H4 (cell line): ENCODE measurements at regions not wholly inside any gene's neighbourhood (a gene's known extent, or its start where the extent isn't known, plus 50 kb on each side); places are given as distances from the start of the nearest gene placed in this dataset.
A peak's percentile ranks its signal among the peaks of the same experiment; 100 is the strongest.
"Not testable (repeated sequence)": the region's sequence is repeated elsewhere in the genome, so short reads cannot be mapped to it uniquely, and the experiment has no call there.

Experiments
- DNase-seq: peaks from one replicate; pipeline ENCODE4 v3.0.0-alpha.2; 2015; ENCODE audit warnings: low spot score

- DNase-seq: not testable (repeated sequence)
Measured at GRCh38 chr1:25171013-25171412, 61.3 kb downstream of the SYF2 start.

- no peak for DNase-seq
Measured at GRCh38 chr1:25170439-25170838, 61.9 kb downstream of the SYF2 start.

- no peak for DNase-seq
Measured at GRCh38 chr1:25169610-25170009, 62.7 kb downstream of the SYF2 start.

- DNase-seq: no peak
Measured at GRCh38 chr1:25169168-25169567, 63.1 kb downstream of the SYF2 start.

- no peak for DNase-seq
Measured at GRCh38 chr1:25168193-25169071, 63.9 kb downstream of the SYF2 start.

GRCh38 chr1:25167269-25168192, 64.8 kb downstream of the SYF2 start:
- peak; percentile 34 for DNase-seq

GRCh38 chr1:25166847-25167246, 65.5 kb downstream of the SYF2 start:
- DNase-seq: no peak

- no peak for DNase-seq
Measured at GRCh38 chr1:25163986-25164385, 68.3 kb downstream of the SYF2 start.

GRCh38 chr1:25161981-25162380, 70.3 kb downstream of the SYF2 start:
- no peak for DNase-seq

- no peak for DNase-seq
Measured at GRCh38 chr1:25157846-25158245, 74.5 kb downstream of the SYF2 start.

GRCh38 chr1:25150985-25151495, 81.3 kb downstream of the SYF2 start:
- DNase-seq: no peak

GRCh38 chr1:25148673-25149300, 83.5 kb downstream of the SYF2 start:
- no peak for DNase-seq

- DNase-seq: no peak
Measured at GRCh38 chr1:25146451-25146855, 85.8 kb downstream of the SYF2 start.

GRCh38 chr1:25145775-25146393, 86.4 kb downstream of the SYF2 start:
- DNase-seq: no peak

- DNase-seq: no peak
Measured at GRCh38 chr1:25140073-25140797, 92.1 kb downstream of the SYF2 start.

GRCh38 chr1:25137521-25138395, 94.5 kb downstream of the SYF2 start:
- no peak for DNase-seq

GRCh38 chr1:25137106-25137505, 95.2 kb downstream of the SYF2 start:
- no peak for DNase-seq

GRCh38 chr1:25135909-25136308, 96.4 kb downstream of the SYF2 start:
- DNase-seq: no peak

- no peak for DNase-seq
Measured at GRCh38 chr1:25134801-25135461, 97.4 kb downstream of the SYF2 start.
